MM.1S (cell line): ENCODE measurements at regions not wholly inside any gene's neighbourhood (a gene's known extent, or its start where the extent isn't known, plus 50 kb on each side); places are given as distances from the start of the nearest gene placed in this dataset.

ENCODE experiments used
- EZH2 ChIP-seq: fragments of 300-600 bp; sonication (generic); optimal IDR thresholded peaks from 2 replicates; pipeline ENCODE3; 2017; ENCODE audit warnings: low read depth, mild to moderate bottlenecking, antibody characterized with exemption, low read length, mixed read lengths
- EZH2phosphoT487 ChIP-seq: fragments of 300-600 bp; sonication (generic); IDR thresholded peaks from 2 replicates; pipeline ENCODE4 v1.6.1; 2018; ENCODE audit warnings: antibody characterized with exemption, low read length
- TF ChIP-seq, protein P1 (sequence below): fragments of 300-600 bp; sonication (generic); IDR thresholded peaks from 2 replicates; pipeline ENCODE4 v1.5.1; 2016; ENCODE audit warnings: antibody characterized with exemption, low read length, mixed read lengths

DNA sequence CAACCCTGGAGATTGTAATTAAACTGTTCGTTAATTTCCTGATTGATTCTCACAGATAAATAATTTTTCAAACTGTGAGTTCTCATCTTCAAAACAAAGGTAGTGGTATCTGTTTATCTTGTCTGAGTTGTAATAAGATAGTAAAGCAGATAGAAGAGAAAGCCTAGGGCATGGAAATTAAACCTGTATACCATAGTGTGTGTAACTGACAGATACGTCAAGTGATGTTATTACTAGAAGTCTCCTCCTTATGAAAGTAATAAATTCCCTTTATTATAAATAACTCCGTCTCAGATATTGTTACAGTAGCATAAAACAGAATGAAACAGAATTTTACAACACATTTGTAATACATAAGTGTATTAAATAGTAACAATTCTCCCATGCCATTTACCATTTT is 1065.1 kb downstream of the SLITRK1 start:
- TF ChIP-seq, protein P1, sequence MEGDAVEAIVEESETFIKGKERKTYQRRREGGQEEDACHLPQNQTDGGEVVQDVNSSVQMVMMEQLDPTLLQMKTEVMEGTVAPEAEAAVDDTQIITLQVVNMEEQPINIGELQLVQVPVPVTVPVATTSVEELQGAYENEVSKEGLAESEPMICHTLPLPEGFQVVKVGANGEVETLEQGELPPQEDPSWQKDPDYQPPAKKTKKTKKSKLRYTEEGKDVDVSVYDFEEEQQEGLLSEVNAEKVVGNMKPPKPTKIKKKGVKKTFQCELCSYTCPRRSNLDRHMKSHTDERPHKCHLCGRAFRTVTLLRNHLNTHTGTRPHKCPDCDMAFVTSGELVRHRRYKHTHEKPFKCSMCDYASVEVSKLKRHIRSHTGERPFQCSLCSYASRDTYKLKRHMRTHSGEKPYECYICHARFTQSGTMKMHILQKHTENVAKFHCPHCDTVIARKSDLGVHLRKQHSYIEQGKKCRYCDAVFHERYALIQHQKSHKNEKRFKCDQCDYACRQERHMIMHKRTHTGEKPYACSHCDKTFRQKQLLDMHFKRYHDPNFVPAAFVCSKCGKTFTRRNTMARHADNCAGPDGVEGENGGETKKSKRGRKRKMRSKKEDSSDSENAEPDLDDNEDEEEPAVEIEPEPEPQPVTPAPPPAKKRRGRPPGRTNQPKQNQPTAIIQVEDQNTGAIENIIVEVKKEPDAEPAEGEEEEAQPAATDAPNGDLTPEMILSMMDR: no peak
- TF ChIP-seq EZH2phosphoT487 (no peak), EZH2 (no peak)
